Psoas muscle (tissue), 7 donors: ENCODE measurements at regions not wholly inside any gene's neighbourhood (a gene's known extent, or its start where the extent isn't known, plus 50 kb on each side); places are given as distances from the start of the nearest gene placed in this dataset.
"Not testable (repeated sequence)": the region's sequence is repeated elsewhere in the genome, so short reads cannot be mapped to it uniquely, and the experiment has no call there.

ENCODE experiments used
- ATAC-seq, 4 donors: fragments of 200-7000 bp; cut with Tn5 transposase; one replicate each; pipeline ENCODE4 v1.9.1; 2020; ENCODE audit warnings: moderate library complexity in 3 of 4, mild to moderate bottlenecking in 2 of 4
- DNase-seq, 2 donors: peaks; one replicate each; pipeline ENCODE4 v3.0.0-alpha.2; 2020
- H3K27ac ChIP-seq: fragments of 200-600 bp; one replicate; pipeline ENCODE4 v1.8.0; 2022
- H3K27me3 ChIP-seq, 3 donors: fragments of 200-600 bp in 1 of 3; one replicate each; pipeline versions ENCODE4 v1.6.1 to v1.8.0; 2013 to 2022; ENCODE audit warnings: low read length in 2 of 3, mild to moderate bottlenecking in 2 of 3, moderate library complexity in 1 of 3; ENCODE audit not compliant: insufficient read depth in 3 of 3
- H3K36me3 ChIP-seq, 2 donors: fragments of 200-600 bp in 1 of 2; one replicate each; pipeline versions ENCODE4 v1.6.1 to v1.8.0; 2013 to 2022; ENCODE audit warnings: low read depth in 1 of 2, mild to moderate bottlenecking in 1 of 2, moderate library complexity in 1 of 2; ENCODE audit not compliant: insufficient read depth in 1 of 2
- H3K4me1 ChIP-seq: fragments of 200-600 bp; one replicate; pipeline ENCODE4 v1.8.0; 2022
- H3K4me3 ChIP-seq: fragments of 200-600 bp; one replicate; pipeline ENCODE4 v1.8.0; 2022; ENCODE audit warnings: mild to moderate bottlenecking
- H3K9me3 ChIP-seq: fragments of 200-600 bp; one replicate; pipeline ENCODE4 v1.8.0; 2022
- CTCF ChIP-seq: fragments of 200-600 bp; IDR thresholded peaks from one replicate; pipeline ENCODE4 v1.8.0; 2022; ENCODE audit warnings: antibody characterized with exemption
- WGBS, 3 donors: extraction: QIAGEN DNeasy Blood & Tissue Kit; methylation state at CpG; one replicate each; pipeline versions ENCODE4 v1.1.6 to v1.1.7; 2013; 5-methylcytosine and 5-hydroxymethylcytosine counted together
- intact Hi-C, 2 donors: fragments of 100-400 bp; cut with DNase I; formaldehyde crosslinking; loops; one replicate each; pipeline versions ENCODE4 v1.11.0 to v1.14.2; 2022
- donor health status: healthy with polysubstance abuse.
- donor health status: DM: no; HTN: no; CAD: no; lungs with moderate emphysema.
- donor health status: Bipolar disorder and iron deficiency.
- donor health status: healthy.
- donor health status: DM: yes; HTN: yes; CAD: no.
- donor health status: DM: no; HTN: no; CAD: no.
- donor health status: DM: yes; HTN: yes; CAD: no.

- intact Hi-C loops: no loop called here
- 22 to 24% (median 22%) methylated on average over 5 of the region's 5 CpGs for WGBS, 3 donors
Observed at GRCh38 chr18:35851286-35851970, 121.1 kb upstream of the RMP24 start.

GRCh38 chr18:35852786-35853185, 119.7 kb upstream of the RMP24 start:
- intact Hi-C loops: no loop called here
- Histone ChIP-seq H3K36me3 (no peaks in the 10 kb centered on the region), H3K9me3 (no peaks in the 10 kb centered on the region), H3K4me3 (no peak overlapping the region), H3K4me1 (no peaks in the 10 kb centered on the region), H3K27ac (no peak overlapping the region), H3K27me3 (peaks cover 0 to 2% (median 0%) of the 10 kb centered on the region in 3 donors)
- whole genome bisulfite sequencing, 3 donors: 54 to 65% (median 56%) methylated on average over 2 of the region's 2 CpGs
- TF ChIP-seq CTCF: no peak
- ATAC-seq (no peak), DNase-seq (no peak)

More at GRCh38 chr18:35851286-35851970, 121.1 kb upstream of the RMP24 start:
- ATAC-seq (no peak), DNase-seq (no peak)
- Histone ChIP-seq H3K4me3 (no peak overlapping the region), H3K36me3 (no peaks in the 10 kb centered on the region), H3K4me1 (no peaks in the 10 kb centered on the region), H3K27me3 (peaks cover 0 to 2% (median 0%) of the 10 kb centered on the region in 3 donors), H3K27ac (no peak overlapping the region), H3K9me3 (no peaks in the 10 kb centered on the region)
- TF ChIP-seq CTCF: no peak

- ATAC-seq: no peak
- H3K4me1 ChIP-seq: no peaks in the 10 kb centered on the region
- no peak overlapping the region for H3K4me3 ChIP-seq
- H3K27ac ChIP-seq: no peak overlapping the region
- H3K27me3 ChIP-seq: peaks cover 0 to 2% (median 0%) of the 10 kb centered on the region in 3 donors
- DNase-seq: no peak
- no peak for TF ChIP-seq CTCF
- H3K36me3 ChIP-seq: no peaks in the 10 kb centered on the region
- H3K9me3 ChIP-seq: no peaks in the 10 kb centered on the region
- intact Hi-C loops: no loop called here
- 80 to 89% (median 84%) methylated on average over 5 of the region's 5 CpGs for WGBS, 3 donors
Observed at GRCh38 chr18:35854095-35854494, 118.4 kb upstream of the RMP24 start.

GRCh38 chr18:35856178-35856577, 116.3 kb upstream of the RMP24 start:
- Histone ChIP-seq H3K4me3 (no peak overlapping the region), H3K4me1 (peaks cover 3% of the 10 kb centered on the region), H3K36me3 (no peaks in the 10 kb centered on the region), H3K27ac (no peak overlapping the region), H3K27me3 (peaks cover 0 to under 1% (median 0%) of the 10 kb centered on the region in 3 donors), H3K9me3 (no peaks in the 10 kb centered on the region)
- ATAC-seq: no peak
- intact Hi-C loops: no loop called here
- no peak for DNase-seq
- no peak for TF ChIP-seq CTCF
- 86 to 92% (median 91%) methylated on average over 3 of the region's 3 CpGs for WGBS, 3 donors

GRCh38 chr18:35856721-35857120, 115.8 kb upstream of the RMP24 start:
- DNase-seq, H3K36me3 ChIP-seq, H3K4me1 ChIP-seq, H3K27me3 ChIP-seq, ATAC-seq, H3K27ac ChIP-seq, intact Hi-C loops, H3K4me3 ChIP-seq, H3K9me3 ChIP-seq: not testable (repeated sequence)
- 0 to 36% (median 0%) methylated on average over 1 of the region's 1 CpG for WGBS, 3 donors

GRCh38 chr18:35857581-35857980, 114.9 kb upstream of the RMP24 start:
- ATAC-seq, H3K4me3 ChIP-seq, H3K4me1 ChIP-seq, DNase-seq, intact Hi-C loops, H3K36me3 ChIP-seq, H3K27ac ChIP-seq, H3K27me3 ChIP-seq, H3K9me3 ChIP-seq: not testable (repeated sequence)
